Fibroblast of skin of back (primary cell): ENCODE measurements at regions not wholly inside any gene's neighbourhood (a gene's known extent, or its start where the extent isn't known, plus 50 kb on each side); places are given as distances from the start of the nearest gene placed in this dataset.
A peak's percentile ranks its signal among the peaks of the same experiment; 100 is the strongest.

Experiments
- DNase-seq: peaks from one replicate; pipeline ENCODE4 v3.0.0-alpha.2; 2013

GRCh38 chr2:34670482-34670881 is 1071.4 kb upstream of the FAM98A start:
- no peak for DNase-seq

- DNase-seq, result no peak
Measured at GRCh38 chr2:34666821-34667220, 1067.7 kb upstream of the FAM98A start.

- DNase-seq, result no peak
Measured at GRCh38 chr2:34664266-34664665, 1065.2 kb upstream of the FAM98A start.

- DNase-seq, result no peak
Measured at GRCh38 chr2:34663314-34663713, 1064.2 kb upstream of the FAM98A start.

- DNase-seq, result no peak
Measured at GRCh38 chr2:34660741-34661140, 1061.6 kb upstream of the FAM98A start.

- no peak for DNase-seq
Measured at GRCh38 chr2:34656632-34657031, 1057.5 kb upstream of the FAM98A start.

GRCh38 chr2:34652636-34653035 is 1053.5 kb upstream of the FAM98A start:
- DNase-seq, result peak; percentile 7

GRCh38 chr2:34646901-34647300 is 1047.8 kb upstream of the FAM98A start:
- DNase-seq, result no peak

GRCh38 chr2:34632327-34632726 is 1033.2 kb upstream of the FAM98A start:
- no peak for DNase-seq

- DNase-seq, result no peak
Measured at GRCh38 chr2:34627003-34627402, 1027.9 kb upstream of the FAM98A start.

- DNase-seq, result no peak
Measured at GRCh38 chr2:34604164-34604563, 1005.1 kb upstream of the FAM98A start.

- no peak for DNase-seq
Measured at GRCh38 chr2:34602262-34602661, 1003.2 kb upstream of the FAM98A start.

GRCh38 chr2:34601561-34601960 is 1002.5 kb upstream of the FAM98A start:
- no peak for DNase-seq

GRCh38 chr2:34578641-34579040 is 979.5 kb upstream of the FAM98A start:
- no peak for DNase-seq

- peak; percentile 0 for DNase-seq
Measured at GRCh38 chr2:34570266-34570872, 971.3 kb upstream of the FAM98A start.

GRCh38 chr2:34567128-34567527 is 968.0 kb upstream of the FAM98A start:
- no peak for DNase-seq

GRCh38 chr2:34552337-34552736 is 953.2 kb upstream of the FAM98A start:
- DNase-seq, result no peak

GRCh38 chr2:34549710-34550345 is 950.7 kb upstream of the FAM98A start:
- DNase-seq, result no peak

- no peak for DNase-seq
Measured at GRCh38 chr2:34547900-34548299, 948.8 kb upstream of the FAM98A start.

- DNase-seq, result no peak
Measured at GRCh38 chr2:34547340-34547739, 948.2 kb upstream of the FAM98A start.

GRCh38 chr2:34545486-34546136 is 946.5 kb upstream of the FAM98A start:
- DNase-seq, result no peak

- no peak for DNase-seq
Measured at GRCh38 chr2:34534761-34535160, 935.7 kb upstream of the FAM98A start.

- no peak for DNase-seq
Measured at GRCh38 chr2:34534341-34534740, 935.2 kb upstream of the FAM98A start.

GRCh38 chr2:34533585-34534183 is 934.6 kb upstream of the FAM98A start:
- DNase-seq, result no peak
